Stimulated activated CD4-positive, alpha-beta T cell treated with anti-CD3 and anti-CD28 coated beads, Interleukin-2, amount 100 ng/mL, for 24 hours (primary cell): ENCODE measurements at regions not wholly inside any gene's neighbourhood (a gene's known extent, or its start where the extent isn't known, plus 50 kb on each side); places are given as distances from the start of the nearest gene placed in this dataset.
A peak's percentile ranks its signal among the peaks of the same experiment; 100 is the strongest.
"Not testable (repeated sequence)": the region's sequence is repeated elsewhere in the genome, so short reads cannot be mapped to it uniquely, and the experiment has no call there.

Experiments
- DNase-seq, 2 donors: peaks; one replicate each; pipeline ENCODE4 v3.0.0-alpha.2; 2020

DNA sequence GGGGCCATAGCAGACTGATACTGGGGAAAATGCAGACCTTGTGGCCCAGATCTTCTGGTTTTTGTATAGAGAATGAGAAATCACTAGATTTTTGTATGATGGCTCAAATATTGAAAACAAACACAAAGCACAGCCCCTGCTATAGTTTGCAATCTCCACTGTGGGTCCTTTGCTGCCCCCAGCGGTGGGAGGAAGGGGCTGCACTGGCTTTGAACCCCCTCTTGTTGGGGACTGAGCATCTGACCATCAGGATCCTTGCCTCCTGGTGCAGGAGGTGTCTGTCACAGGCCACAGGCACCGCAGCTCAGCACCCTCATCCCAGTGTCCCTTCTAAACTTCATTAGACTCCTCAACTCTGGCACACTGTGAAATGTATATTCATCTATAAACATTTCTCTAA, 252.3 kb downstream of the BCL2L11 start:
- not testable (repeated sequence) for DNase-seq

DNA sequence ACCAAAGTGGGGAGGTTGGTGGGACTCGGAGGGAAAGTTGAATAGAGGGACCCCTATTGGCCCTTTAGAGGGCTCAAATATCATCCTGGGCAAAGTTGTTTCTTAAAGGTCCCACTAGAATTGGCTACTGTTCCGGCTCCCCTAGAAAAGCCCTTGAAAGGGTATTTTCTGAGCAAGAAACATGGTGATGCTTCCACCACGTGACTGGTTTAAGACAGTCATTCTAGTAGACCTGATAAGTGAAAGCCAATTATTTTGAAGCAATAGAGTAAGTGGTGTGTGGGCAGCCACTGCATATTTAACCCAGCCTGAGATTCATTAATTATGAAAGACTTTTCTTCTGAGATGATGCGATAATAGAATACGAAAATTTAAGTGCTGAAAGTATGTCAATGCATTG, 253.3 kb downstream of the BCL2L11 start:
- DNase-seq, result not testable (repeated sequence)

DNA sequence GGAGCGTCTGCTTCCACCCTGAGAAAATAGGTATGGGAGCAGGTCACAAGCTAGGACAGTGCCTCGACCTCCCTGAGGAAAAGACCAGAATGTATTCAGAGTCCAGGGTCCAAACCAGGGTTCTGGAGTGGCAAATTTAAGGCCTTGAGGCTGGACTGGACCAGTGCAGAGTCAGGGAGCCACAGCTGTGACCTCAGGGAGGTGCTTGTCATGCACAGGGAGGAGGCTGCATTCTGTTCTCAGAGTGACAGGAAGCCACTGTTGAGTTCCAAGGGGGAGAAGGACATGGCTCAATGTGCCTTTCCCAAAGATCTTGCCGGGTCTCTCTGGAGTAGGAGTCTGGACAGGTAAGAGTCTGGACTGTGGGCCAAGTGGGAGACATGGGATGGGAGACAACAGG, 254.0 kb downstream of the BCL2L11 start:
- not testable (repeated sequence) for DNase-seq

DNA sequence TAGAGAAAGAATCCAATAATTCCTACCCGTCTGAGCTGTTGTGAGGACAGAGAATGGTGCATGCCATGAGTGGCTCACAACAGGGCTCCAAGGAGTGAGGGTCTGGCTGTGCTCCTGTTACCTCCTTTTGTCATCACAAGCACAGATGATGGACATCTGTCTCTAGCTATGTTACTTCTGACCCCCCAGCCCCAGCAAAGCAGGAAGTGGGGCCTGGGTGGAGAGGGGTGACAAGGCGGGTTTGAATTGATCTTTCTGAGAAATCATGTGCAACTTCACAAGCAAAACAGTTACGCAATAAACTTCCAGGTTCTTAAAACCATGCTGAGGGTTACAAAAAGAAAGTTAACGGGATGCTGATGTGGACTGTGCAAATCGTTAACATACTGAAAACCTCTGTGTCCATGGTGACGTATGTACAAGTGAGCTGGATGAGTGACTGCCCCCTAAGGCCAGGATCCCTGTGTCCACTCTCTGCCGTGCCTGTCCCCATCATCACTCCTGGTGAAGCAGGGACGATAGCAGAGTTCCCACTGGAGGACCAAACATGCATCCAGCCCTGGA, 254.7 kb downstream of the BCL2L11 start:
- DNase-seq, result not testable (repeated sequence)

DNA sequence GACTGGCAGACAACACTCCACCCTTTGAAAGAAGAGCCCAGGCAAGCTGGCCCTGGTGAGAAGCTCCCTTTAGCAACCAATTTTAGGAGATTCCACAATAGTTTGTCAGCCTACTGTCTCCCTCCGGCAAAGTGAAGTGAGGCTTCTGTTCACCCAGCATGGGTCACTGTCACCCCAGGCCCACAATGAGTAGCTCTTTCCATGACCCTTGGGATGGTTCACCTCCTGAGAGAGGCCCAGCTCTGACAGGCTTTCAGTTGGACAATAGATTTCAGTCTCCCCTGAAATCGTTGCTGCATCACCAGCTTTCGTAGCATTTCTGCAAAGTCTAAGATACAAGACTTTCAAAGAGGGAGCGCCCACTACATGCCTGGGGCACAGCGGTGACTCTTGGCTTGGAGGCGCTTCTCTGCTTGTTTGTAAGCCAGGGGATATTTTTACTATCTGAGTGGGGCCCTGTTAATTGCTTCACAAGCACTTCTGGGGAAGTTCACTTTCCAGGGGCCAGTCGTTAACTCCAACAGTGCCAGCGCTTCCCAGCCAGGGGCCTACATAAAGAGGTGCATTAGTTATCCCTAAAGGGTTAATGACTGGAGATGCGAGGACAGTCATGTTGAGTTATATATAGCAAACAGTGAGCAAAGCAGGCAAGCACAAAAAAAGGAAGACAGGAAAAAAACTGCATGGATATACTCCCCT, 255.7 kb downstream of the BCL2L11 start:
- not testable (repeated sequence) for DNase-seq

DNA sequence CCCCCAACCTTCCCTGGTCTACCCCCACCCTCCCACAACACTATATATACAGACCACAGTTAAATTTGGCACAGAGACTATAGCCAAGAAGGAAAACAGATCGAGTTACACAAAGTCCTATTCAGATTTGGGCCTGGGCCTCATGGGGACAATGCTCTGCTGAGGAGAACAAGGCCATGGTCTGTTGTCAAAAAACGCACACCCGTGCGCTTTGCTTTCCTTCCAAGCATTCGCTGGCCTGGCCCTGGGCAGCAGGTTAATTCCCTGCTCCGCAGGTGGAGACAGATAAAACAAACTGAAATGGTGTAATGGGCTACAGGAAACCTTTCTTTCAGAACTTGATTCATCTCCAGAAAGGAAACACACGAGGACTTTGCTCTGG, 256.2 kb downstream of the BCL2L11 start:
- DNase-seq, result not testable (repeated sequence)

DNA sequence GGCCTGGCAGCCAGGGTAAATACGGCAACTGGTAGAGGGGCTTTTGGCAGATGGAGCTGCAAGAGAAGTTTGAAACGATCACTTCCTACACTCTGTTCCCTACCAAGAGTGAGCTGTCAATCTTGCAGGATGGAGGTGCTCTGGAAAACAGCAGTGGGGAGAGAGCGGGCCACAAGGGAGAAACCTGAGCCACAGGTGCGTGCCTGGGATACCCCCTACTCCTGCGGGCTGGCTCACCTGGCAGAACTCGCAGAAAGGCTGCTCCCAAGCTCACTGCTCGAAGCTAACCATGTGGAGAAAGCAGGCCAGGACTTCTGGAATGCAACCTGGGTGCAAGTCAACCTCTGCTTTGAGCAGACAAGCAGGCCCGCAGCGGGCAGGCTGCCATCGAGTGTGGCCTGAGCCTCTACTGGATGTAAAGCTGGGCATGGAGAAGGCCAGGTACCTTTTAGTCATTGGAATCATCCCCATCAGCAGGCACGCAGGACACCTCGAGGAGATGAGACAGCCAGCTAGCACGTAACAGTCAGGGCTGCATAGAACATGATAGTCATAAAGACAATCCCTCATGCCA, 256.8 kb downstream of the BCL2L11 start:
- not testable (repeated sequence) for DNase-seq

DNA sequence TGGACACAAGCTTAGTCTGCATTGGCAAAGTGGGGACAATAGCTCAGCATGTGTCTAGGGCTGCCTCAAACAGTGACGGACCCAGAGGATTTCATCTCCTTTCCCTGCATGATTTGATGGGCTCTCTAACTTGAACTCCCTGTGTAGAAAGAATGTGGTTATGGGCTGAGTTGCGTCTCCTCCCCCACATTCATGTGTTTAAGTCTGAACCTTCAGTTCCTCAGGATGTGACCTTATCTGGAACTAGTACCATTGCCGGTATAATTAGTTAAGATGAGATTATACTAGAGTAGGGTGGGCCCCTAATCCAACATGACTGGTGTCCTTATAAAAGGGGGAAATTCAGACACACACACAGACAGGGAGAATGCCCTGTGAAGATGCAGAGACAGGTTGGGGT, 257.6 kb downstream of the BCL2L11 start:
- not testable (repeated sequence) for DNase-seq

DNA sequence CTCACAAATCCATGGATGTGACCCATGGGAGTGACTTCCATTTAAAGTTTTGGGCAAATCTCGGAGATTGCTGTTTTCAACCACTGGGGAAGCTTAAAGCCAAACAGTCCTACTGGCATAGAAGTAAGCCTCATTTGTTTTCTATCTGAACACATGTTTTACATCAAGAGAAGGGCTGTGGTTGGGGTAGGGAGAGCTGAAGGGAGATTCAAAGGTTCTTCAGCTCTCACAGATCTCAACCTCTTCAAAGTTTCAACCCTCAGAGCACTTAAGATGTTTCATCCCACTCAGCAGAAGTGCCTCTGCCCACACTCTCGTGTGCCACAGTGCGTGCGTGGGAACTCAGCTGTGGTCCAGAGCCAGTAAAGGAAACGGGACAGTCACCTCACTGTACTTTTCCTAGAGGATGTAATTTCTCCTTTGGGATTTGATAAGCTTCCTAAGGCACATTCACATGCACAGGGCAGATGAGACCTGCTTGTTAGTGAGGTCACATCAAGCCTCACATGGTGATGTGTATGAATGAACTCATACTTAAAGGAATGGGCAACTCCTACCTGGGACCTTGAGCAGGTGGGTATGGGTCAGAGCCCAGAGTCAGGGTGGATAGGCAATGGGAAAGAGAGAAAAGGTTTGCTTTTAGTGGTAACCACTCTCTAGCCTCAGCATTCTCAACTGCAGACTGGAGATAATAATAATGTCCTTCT, 260.2 kb downstream of the BCL2L11 start:
- peak; percentile 25 to 57 for DNase-seq

DNA sequence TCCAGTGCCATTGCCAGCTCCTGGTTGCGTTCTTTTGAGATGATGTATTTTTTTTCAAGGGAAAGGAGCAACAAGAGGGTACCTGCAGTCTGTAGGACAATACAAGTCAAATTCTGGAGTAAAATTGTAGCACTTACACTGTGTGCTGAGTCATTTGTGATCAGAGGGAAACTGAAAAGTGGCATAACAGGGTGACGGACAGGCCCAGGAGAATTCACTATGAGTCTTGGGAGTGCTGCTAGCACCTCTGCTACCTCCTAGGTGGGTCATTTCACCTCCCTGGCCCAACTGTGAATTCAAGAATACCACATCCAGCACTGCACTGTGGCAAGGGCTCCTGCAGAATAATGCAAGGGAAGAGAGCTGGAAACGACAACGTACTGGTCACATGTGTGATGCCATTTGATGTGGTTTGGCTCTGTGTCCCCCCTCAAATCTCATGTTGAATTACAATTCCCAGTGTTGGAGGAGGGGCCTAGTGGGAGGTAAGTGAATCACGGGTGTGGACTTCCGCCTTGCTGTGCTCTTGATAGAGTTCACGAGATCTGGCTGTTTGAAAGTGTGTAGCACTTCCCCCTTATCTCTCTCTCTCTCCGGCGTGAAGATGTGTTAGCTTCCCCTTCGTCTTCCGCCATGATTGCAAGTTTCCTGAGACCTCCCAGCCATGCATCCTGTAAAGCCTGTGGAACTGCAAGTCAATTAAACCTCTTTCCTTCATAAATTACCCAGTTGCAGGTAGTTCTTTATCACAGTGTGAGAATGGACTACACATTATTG, 261.0 kb downstream of the BCL2L11 start:
- DNase-seq, result not testable (repeated sequence)

DNA sequence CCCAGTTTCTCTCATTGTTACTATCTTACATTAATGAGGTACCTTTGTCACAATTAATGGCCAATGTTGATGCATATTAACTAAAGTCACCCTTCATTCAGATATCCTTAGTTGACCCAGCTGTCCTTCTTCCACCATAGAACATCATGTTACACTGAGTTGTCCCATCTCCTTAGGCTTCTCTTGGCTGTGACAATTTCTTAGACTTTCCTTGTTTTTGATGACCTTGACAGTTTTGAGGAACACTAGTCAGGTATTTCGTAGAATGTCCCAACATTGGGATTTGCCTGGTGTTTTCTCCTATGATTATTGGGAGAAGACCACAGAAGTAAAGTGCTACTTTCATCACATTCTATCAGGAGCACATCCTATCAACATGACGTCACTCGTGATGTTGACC, 261.8 kb downstream of the BCL2L11 start:
- DNase-seq, result not testable (repeated sequence)

DNA sequence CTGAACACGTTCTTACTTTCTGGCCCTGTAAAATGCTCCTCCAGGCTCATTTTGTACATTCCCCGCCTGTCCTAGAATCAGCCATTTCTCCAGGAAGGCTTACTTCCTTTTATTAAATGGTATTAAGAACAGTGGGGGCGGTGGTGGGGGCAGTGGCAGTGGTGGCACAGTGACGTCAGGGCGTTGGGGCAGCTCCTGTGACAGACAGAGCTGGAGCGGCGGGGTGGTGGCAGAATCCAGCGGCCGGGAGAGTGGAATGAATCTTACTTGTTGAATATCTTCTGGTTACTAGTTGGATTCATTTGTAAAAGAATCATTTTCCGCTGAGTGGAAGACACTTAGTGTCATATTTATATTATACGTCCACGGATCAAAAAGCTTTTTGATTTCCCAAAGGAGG, 262.6 kb downstream of the BCL2L11 start:
- DNase-seq, result not testable (repeated sequence)

DNA sequence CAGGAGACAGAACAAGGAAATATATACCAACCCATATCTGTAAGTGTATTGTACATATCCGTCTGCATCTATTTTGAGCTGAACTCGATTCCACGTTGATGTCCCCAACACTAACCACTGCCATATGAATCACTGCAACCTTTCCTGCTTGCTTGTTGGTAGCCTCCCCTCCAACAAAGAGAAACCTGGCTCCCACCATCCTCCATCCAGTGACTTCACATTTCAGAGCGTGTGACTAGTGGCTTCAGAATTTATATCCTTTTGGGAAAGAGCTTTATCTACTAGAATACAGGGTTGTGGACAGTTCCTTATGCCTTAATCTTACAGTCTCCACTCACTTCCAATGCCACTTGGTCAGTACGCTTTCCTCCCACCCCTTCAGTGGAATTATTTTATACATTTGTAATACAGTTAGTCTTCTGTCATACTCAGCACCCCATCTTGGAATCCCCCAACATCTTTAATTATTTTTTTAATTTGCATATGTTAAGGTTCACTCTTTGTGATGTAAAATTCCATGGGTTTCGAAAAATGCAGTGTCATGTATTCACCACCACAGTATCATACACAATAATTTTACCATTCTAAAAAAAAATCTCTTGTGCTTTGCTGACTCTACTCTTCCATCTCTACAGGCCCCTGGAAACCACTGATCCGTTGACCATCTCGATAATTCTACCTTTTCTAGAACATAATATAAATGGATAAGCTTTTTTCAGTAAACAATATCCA, 264.7 kb downstream of the BCL2L11 start:
- DNase-seq, result not testable (repeated sequence)

DNA sequence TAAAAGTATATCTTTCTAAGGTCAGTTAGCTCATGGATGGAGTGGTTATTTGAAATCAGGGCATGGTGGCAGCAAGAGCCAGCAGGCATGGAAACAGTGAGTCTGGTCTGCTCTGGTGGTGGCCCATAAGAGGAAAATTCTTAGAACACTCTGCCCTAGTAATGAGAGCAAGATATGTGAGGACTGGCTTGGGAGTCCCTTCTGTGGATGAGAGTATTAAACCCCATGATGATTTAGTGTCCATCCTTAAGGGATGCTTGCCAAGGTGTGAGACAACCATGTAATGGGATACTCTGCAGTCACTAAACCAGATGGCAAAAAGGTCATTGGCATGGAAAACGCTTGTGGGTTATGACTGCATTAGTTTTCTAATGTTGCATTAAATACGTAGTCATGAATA, 269.9 kb downstream of the BCL2L11 start:
- not testable (repeated sequence) for DNase-seq

DNA sequence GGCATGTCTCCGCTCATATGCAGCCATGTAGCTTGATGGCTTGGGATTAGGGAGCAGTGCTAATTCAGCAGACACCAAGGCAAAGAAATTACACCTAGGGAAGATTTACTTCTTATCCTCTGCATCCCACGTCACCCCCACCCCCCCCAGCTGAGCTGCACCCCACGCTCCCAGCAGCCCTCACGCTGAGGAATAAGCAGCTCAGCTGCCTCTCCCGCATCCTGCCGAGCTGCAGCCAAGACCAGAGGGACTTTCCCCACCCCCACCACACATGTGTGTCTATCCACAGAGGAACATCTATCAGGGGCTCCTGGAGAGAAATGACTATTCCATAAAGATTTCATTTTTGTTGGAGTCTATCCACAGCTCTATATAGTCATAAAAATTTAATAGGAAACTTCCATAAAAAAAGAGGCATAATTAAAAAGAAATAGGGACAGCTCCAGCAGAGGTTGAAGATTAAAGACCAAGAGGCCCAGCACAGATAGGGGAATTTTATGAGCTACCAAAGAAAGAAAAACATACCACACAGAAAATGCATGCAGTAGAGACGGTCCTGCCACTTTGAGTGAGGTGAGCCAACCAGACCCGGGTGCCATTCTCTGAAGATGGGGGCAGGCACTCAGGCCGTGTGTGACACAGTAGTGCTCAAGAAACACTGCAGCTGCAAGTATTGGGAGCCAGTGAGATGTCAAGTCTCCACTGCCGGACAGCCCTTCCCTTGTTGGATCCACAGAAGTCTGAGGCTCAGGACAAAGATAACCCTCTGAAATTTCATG, 274.8 kb downstream of the BCL2L11 start:
- DNase-seq, result peak; percentile 74 to 79

DNA sequence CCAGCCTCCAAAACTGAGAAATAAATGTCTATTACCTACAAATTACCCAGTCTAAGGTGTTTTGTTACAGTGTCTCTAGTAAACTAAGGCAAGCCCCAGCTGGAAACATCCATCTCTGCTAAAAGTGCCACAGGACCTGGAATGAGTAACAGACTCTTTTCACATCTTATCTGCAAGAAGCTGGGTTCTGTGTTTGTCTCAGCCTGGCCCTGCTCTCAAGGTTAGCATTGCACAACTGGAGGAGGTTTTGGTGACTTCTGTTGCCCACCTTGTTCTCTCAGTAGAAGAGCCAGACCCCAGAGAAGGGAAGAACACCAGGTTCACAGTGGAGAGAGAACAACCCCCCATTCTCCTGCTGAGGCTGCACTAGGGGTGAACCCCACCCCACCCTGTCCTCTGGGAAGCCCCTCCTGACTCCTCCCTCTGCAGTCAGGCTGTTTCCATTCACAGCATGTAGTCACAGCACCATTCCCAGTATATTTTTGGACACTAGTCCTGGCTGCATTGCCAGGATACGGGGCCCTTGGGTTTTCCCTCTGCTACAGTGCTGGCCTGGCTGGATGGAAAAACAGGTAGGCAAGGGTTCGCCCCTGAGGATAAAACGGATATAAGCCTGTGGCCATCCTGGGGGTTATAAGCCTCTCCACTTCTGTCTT, 280.0 kb downstream of the BCL2L11 start:
- not testable (repeated sequence) for DNase-seq

DNA sequence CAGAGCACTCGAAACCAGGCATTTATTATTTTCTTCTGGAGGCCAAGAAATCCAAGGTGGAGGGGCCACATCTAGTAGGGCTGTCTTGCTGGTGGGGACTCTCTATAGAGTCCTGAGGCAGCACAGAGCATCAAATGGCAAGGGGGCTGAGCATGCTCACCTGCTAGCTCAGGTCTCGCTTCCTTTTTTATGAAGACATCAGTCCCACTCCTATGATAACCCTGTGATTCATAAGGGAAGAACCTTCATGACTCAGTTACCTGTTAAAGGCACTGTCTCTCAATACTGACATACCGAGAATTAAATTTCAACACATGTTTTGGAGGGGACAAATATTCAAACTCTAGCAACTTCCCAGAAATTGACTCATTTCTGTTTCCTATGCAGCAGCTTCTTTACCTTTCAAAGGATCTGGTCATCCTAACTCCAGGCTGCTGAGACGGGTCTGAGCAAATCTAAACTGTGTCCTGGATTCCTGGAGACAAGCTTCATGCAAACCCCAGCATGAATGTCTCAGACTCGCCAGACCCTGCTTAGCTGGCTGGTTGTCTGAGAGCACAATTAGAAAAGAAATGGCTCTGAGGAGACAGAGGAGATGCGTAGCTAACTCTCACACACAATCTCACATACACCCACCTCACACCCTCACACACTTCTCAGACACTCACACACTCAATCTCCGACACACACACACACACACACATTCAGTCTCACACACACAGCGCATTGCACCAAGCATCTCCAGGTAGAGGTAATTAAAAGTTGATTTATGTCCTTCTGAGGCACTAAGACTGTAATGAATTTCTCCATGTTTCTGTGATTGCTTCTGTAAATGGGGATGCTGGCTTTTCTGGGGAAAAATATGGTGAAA, 280.8 kb downstream of the BCL2L11 start:
- DNase-seq, result not testable (repeated sequence)

DNA sequence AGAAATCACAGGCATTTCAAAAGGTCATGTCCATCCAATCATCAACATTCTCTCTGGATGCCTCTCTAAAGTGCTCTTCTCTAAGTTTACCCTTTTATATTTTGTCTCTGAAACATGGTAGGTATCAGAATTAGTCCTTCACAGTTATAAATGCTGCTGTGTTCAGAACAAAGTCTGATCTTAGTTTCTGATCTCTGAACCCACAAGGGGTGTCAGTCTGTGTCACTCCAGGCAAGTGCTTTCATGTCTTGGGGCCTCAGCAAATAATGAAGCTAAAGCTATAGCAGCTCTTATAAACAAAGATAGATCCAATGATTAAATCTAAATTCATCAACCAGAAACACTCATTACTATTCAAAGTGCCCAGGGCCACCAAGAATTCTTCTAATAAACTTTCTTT, 281.7 kb downstream of the BCL2L11 start:
- DNase-seq, result not testable (repeated sequence)

DNA sequence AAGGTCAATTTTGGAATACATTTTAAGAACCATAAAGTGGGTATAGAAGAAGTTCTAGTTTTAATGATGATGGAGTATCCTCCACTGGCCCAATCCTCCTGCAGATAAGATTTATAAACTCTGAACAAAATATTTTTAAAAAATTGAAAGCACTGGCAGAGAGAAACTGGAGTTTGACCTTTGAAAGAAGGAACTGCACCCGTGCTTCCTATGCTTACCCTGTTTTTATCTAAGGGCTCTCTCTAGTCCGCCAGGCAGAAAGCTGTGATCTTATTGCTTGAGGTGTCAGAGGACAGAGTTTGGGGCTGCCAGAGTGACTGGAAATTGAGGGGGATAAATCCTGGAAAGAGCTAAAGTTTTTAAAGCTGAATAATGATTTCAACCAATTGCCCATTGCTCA, 282.6 kb downstream of the BCL2L11 start:
- not testable (repeated sequence) for DNase-seq

DNA sequence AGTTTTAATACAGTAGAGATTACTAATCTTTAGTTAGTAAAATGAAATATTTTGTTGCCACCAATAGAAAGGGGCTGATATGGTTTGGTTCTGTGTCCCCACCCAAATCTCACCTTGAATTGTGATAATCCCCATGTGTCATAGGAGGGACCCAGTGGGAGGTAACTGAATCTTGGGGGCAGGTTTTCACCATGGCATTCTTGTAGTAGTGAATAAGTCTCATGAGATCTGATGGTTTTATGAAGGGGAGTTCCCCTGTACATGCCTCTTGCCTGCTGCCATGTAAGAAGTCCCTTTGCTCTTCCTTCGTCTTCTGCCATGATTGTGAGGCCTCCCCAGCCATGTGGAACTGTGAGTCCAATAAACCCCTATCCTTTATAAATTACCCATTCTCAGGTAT, 285.9 kb downstream of the BCL2L11 start:
- DNase-seq, result not testable (repeated sequence)
